ENCODE measurements at regions not wholly inside any gene's neighbourhood (a gene's known extent, or its start where the extent isn't known, plus 50 kb on each side); places are given as distances from the start of the nearest gene placed in this dataset.
"Not testable (repeated sequence)": the region's sequence is repeated elsewhere in the genome, so short reads cannot be mapped to it uniquely, and the experiment has no call there.

DNA sequence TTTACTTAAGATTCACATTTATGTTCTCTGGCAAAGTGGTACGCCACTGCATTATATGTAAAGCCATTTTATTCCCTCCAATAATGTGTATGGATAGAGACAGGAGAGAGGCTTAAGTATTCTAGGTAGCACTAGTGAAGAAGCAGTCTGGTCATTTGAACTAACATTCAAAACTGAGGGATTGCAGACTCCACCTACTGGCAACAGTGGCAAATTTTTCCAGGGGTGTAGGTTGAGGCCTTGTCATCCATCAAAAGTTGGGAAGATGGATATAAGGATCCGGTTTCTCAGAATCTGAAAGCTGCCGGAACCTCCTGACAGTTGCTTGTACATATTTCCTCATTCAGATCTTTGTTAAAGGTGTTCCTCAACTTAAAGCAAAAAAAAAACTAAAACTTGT lies 465.5 kb upstream of the FSHR start:
- peaks cover 12% of the 10 kb centered on the region for H3K27me3 Mint-ChIP-seq (ENCODE audit: insufficient read depth, unreplicated experiment)
- CTCF ChIA-PET, result interaction anchor here (1.0 kb wide), 2 partner anchors 232 to 872 kb away, joined by 3 to 4 read pairs; no protein-coding TSS in a partner anchor
- no peak overlapping the region for H3K27ac Mint-ChIP-seq (ENCODE audit: low read depth, unreplicated experiment)
- no peak overlapping the region for H3K4me3 Mint-ChIP-seq (ENCODE audit: unreplicated experiment)
- H3K9me3 Mint-ChIP-seq (ENCODE audit: unreplicated experiment), result no peaks in the 10 kb centered on the region
- no TSS peak for BruUV-seq (replicated peaks)
- DNase-seq (ENCODE audit: unreplicated experiment), result peak; percentile 19
- intact Hi-C loops (cut with micrococcal nuclease), result loop anchor here (2.0 to 10.0 kb wide), 2 partner anchors 673 to 1015 kb away; no protein-coding TSS in a partner anchor
- H3K4me1 Mint-ChIP-seq (ENCODE audit: insufficient read depth, unreplicated experiment), result no peaks in the 10 kb centered on the region
- TF ChIP-seq, protein P1, sequence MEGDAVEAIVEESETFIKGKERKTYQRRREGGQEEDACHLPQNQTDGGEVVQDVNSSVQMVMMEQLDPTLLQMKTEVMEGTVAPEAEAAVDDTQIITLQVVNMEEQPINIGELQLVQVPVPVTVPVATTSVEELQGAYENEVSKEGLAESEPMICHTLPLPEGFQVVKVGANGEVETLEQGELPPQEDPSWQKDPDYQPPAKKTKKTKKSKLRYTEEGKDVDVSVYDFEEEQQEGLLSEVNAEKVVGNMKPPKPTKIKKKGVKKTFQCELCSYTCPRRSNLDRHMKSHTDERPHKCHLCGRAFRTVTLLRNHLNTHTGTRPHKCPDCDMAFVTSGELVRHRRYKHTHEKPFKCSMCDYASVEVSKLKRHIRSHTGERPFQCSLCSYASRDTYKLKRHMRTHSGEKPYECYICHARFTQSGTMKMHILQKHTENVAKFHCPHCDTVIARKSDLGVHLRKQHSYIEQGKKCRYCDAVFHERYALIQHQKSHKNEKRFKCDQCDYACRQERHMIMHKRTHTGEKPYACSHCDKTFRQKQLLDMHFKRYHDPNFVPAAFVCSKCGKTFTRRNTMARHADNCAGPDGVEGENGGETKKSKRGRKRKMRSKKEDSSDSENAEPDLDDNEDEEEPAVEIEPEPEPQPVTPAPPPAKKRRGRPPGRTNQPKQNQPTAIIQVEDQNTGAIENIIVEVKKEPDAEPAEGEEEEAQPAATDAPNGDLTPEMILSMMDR (IDR thresholded peaks at IDR 0.05; ENCODE audit: unreplicated experiment), result peak; percentile 16
- POLR2A ChIA-PET, result no interaction called here
- no peaks in the 10 kb centered on the region for H3K36me3 Mint-ChIP-seq (ENCODE audit: insufficient read depth, unreplicated experiment)

DNA sequence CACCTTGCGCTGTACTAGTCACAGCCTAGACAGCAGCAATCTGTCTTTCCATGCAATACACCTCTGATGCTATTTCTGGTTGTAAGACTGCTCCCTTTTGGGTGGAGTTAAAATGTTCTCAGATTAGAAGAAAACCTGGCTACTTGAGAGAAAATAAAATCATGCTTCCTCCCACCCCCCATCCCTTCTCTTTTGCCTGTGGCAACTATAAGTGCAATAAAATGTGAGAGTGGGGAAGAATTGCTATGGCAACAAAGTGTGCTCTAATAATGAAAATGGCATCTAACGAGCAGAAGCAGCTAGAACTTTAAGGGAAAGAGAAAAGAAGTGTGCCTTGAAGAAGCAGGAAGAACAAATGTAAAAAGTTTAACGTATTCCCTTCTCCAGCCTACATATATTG lies 464.2 kb upstream of the FSHR start:
- Mint-ChIP-seq H3K36me3 (ENCODE audit: insufficient read depth, unreplicated experiment) (no peaks in the 10 kb centered on the region), H3K27ac (ENCODE audit: low read depth, unreplicated experiment) (no peak overlapping the region), H3K4me1 (ENCODE audit: insufficient read depth, unreplicated experiment) (no peaks in the 10 kb centered on the region), H3K27me3 (ENCODE audit: insufficient read depth, unreplicated experiment) (peaks cover 23% of the 10 kb centered on the region), H3K9me3 (ENCODE audit: unreplicated experiment) (no peaks in the 10 kb centered on the region), H3K4me3 (ENCODE audit: unreplicated experiment) (no peak overlapping the region)
- CTCF ChIA-PET, result interaction anchor here (1.7 kb wide), 1 partner anchor 512 kb away, joined by 6 read pairs; no protein-coding TSS in a partner anchor
- no peak for DNase-seq (ENCODE audit: unreplicated experiment)
- POLR2A ChIA-PET, result no interaction called here
- intact Hi-C loops (cut with micrococcal nuclease), result loop anchor here (2.0 to 10.0 kb wide), 2 partner anchors 672 to 1014 kb away; no protein-coding TSS in a partner anchor
- no TSS peak for BruUV-seq (replicated peaks)
- TF ChIP-seq, protein P1 (IDR thresholded peaks at IDR 0.05; ENCODE audit: unreplicated experiment), result no peak

DNA sequence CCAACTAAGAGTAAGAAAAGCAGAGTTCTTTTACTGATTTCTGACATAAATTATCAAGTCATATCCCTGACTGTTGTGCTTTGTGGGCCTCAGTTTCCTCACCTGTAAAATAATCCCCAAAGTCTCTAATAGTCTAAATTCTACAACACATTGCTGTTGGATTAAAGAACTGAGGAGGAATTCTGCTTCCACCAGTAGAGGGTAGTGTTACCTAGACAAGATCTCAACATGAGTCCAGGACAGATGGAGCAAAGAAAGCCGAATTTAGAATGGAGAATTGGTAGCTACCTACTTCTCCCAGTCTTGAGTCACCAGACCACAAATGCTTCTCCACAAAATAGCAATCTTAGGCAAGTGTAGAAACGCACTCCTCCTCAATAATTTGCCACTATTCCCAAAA lies 462.5 kb upstream of the FSHR start:
- Mint-ChIP-seq H3K4me3 (ENCODE audit: unreplicated experiment) (no peak overlapping the region), H3K27me3 (ENCODE audit: insufficient read depth, unreplicated experiment) (peaks cover 13% of the 10 kb centered on the region), H3K9me3 (ENCODE audit: unreplicated experiment) (no peaks in the 10 kb centered on the region), H3K4me1 (ENCODE audit: insufficient read depth, unreplicated experiment) (no peaks in the 10 kb centered on the region), H3K27ac (ENCODE audit: low read depth, unreplicated experiment) (no peak overlapping the region), H3K36me3 (ENCODE audit: insufficient read depth, unreplicated experiment) (no peaks in the 10 kb centered on the region)
- intact Hi-C loops (cut with micrococcal nuclease), result loop anchor here (1.0 to 10.0 kb wide), 5 partner anchors 362 to 1012 kb away; no protein-coding TSS in a partner anchor
- BruUV-seq (replicated peaks), result no TSS peak
- POLR2A ChIA-PET, result no interaction called here
- DNase-seq (ENCODE audit: unreplicated experiment), result peak; percentile 56
- TF ChIP-seq, protein P1 (IDR thresholded peaks at IDR 0.05; ENCODE audit: unreplicated experiment), result peak; percentile 49
- CTCF ChIA-PET, result interaction anchor here (0.6 to 2.5 kb wide), 17 partner anchors 10 to 879 kb away, joined by 3 to 17 read pairs (median 4); no protein-coding TSS in a partner anchor

DNA sequence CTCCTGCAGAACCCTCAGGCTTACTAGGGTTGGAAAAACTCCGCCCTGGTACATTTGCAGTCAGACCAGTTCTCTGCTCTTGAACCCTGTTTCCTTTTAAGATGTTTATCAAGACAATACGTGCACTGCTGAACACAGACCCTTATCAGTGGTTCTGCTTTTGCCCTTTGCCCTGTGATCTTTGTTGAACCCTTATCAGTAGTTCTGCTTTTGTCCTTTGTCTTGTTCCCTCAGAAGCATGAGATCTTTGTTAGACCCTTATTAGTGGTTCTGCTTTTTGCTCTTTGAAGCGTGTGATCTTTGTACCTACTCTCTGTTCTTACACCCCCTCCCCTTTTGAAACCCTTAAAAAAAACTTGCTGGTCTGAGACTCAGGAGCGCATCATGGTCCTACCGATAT lies 457.5 kb upstream of the FSHR start:
- H3K27ac Mint-ChIP-seq (ENCODE audit: low read depth, unreplicated experiment); DNase-seq (ENCODE audit: unreplicated experiment); H3K4me1 Mint-ChIP-seq (ENCODE audit: insufficient read depth, unreplicated experiment); BruUV-seq (replicated peaks); H3K36me3 Mint-ChIP-seq (ENCODE audit: insufficient read depth, unreplicated experiment); CTCF ChIA-PET; H3K9me3 Mint-ChIP-seq (ENCODE audit: unreplicated experiment); POLR2A ChIA-PET; H3K4me3 Mint-ChIP-seq (ENCODE audit: unreplicated experiment): not testable (repeated sequence)
- intact Hi-C loops (cut with micrococcal nuclease), result loop anchor here (10.0 kb wide), 1 partner anchor 1007 kb away; no protein-coding TSS in a partner anchor
- peaks cover 18% of the 10 kb centered on the region for H3K27me3 Mint-ChIP-seq (ENCODE audit: insufficient read depth, unreplicated experiment)

DNA sequence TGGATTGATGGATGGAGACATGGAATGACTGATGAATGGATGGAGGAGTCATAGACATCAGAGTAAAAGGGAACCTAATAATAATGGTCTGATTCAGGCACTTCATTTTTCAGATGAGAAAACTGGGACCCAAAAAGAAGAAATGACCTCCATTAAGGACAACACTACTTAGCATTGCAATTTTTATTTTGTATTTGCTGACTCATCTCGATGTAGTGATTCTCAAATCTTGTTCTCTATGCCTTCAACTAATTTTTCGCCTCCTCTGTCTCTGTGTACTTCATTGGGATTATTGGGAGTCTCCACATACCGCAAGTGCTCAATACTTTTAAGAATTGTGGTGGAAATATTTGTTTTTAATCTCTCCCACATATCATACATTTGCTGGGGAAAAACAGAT lies 446.2 kb upstream of the FSHR start:
- TF ChIP-seq, protein P1 (IDR thresholded peaks at IDR 0.05; ENCODE audit: unreplicated experiment), result no peak
- Mint-ChIP-seq H3K9me3 (ENCODE audit: unreplicated experiment) (no peaks in the 10 kb centered on the region), H3K27me3 (ENCODE audit: insufficient read depth, unreplicated experiment) (no peaks in the 10 kb centered on the region), H3K27ac (ENCODE audit: low read depth, unreplicated experiment) (no peak overlapping the region), H3K4me1 (ENCODE audit: insufficient read depth, unreplicated experiment) (no peaks in the 10 kb centered on the region), H3K4me3 (ENCODE audit: unreplicated experiment) (no peak overlapping the region), H3K36me3 (ENCODE audit: insufficient read depth, unreplicated experiment) (no peaks in the 10 kb centered on the region)
- BruUV-seq (replicated peaks), result no TSS peak
- POLR2A ChIA-PET, result interaction anchor here (0.6 kb wide), 1 partner anchor 872 kb away, joined by 3 read pairs; no protein-coding TSS in a partner anchor
- DNase-seq (ENCODE audit: unreplicated experiment), result no peak
- CTCF ChIA-PET, result no interaction called here
- intact Hi-C loops (cut with micrococcal nuclease), result no loop called here
